ENCODE measurements at regions not wholly inside any gene's neighbourhood (a gene's known extent, or its start where the extent isn't known, plus 50 kb on each side); places are given as distances from the start of the nearest gene placed in this dataset.

GRCh38 chr2:103902347-103902746, 951.6 kb upstream of the POU3F3 start:
- intact Hi-C loops (cut with DNase I), result no loop called here

GRCh38 chr2:103921161-103921560, 932.8 kb upstream of the POU3F3 start:
- intact Hi-C loops (cut with DNase I), result no loop called here

More at GRCh38 chr2:103902347-103902746, 951.6 kb upstream of the POU3F3 start:
- DNase-seq, result no peak

GRCh38 chr2:103942199-103942598, 911.7 kb upstream of the POU3F3 start:
- intact Hi-C loops (cut with DNase I), result no loop called here
- no peak for DNase-seq

More at GRCh38 chr2:103921161-103921560, 932.8 kb upstream of the POU3F3 start:
- no peak for DNase-seq

GRCh38 chr2:103945083-103945482, 908.8 kb upstream of the POU3F3 start:
- no peak for DNase-seq
- intact Hi-C loops (cut with DNase I), result no loop called here

- peak; percentile 45 to 96 (median 68) for DNase-seq
- intact Hi-C loops (cut with DNase I), result loop anchor here (10.0 kb wide), 1 partner anchor 915 kb away; no protein-coding TSS in a partner anchor
Measured at GRCh38 chr2:103959174-103960128, 894.5 kb upstream of the POU3F3 start.

GRCh38 chr2:103960129-103960513, 893.8 kb upstream of the POU3F3 start:
- intact Hi-C loops (cut with DNase I), result loop anchor here (10.0 kb wide), 1 partner anchor 915 kb away; no protein-coding TSS in a partner anchor
- no peak for DNase-seq

- DNase-seq, result no peak
- intact Hi-C loops (cut with DNase I), result loop anchor here (10.0 kb wide), 1 partner anchor 914 kb away; no protein-coding TSS in a partner anchor
Measured at GRCh38 chr2:103960951-103961350, 893.0 kb upstream of the POU3F3 start.

- intact Hi-C loops (cut with DNase I), result loop anchor here (10.0 kb wide), 1 partner anchor 913 kb away; no protein-coding TSS in a partner anchor
- no peak for DNase-seq
Measured at GRCh38 chr2:103961862-103962261, 892.1 kb upstream of the POU3F3 start.

- intact Hi-C loops (cut with DNase I), result loop anchor here (10.0 kb wide), 1 partner anchor 912 kb away; no protein-coding TSS in a partner anchor
- DNase-seq, result no peak
Measured at GRCh38 chr2:103962670-103963069, 891.2 kb upstream of the POU3F3 start.

- DNase-seq, result no peak
- intact Hi-C loops (cut with DNase I), result loop anchor here (10.0 kb wide), 1 partner anchor 912 kb away; no protein-coding TSS in a partner anchor
Measured at GRCh38 chr2:103963146-103963725, 890.7 kb upstream of the POU3F3 start.

GRCh38 chr2:103977241-103977640, 876.7 kb upstream of the POU3F3 start:
- DNase-seq, result no peak
- intact Hi-C loops (cut with DNase I), result no loop called here

- DNase-seq, result no peak
- intact Hi-C loops (cut with DNase I), result no loop called here
Measured at GRCh38 chr2:103977668-103978067, 876.2 kb upstream of the POU3F3 start.

GRCh38 chr2:103980401-103980800, 873.5 kb upstream of the POU3F3 start:
- intact Hi-C loops (cut with DNase I), result no loop called here
- DNase-seq, result no peak

- intact Hi-C loops (cut with DNase I), result no loop called here
- no peak for DNase-seq
Measured at GRCh38 chr2:103982691-103983090, 871.2 kb upstream of the POU3F3 start.

- intact Hi-C loops (cut with DNase I), result no loop called here
- no peak for DNase-seq
Measured at GRCh38 chr2:103986001-103986400, 867.9 kb upstream of the POU3F3 start.

- intact Hi-C loops (cut with DNase I), result no loop called here
- no peak for DNase-seq
Measured at GRCh38 chr2:103991591-103991990, 862.3 kb upstream of the POU3F3 start.

- no peak for DNase-seq
Measured at GRCh38 chr2:104004821-104005220, 849.1 kb upstream of the POU3F3 start.

GRCh38 chr2:104016801-104017200, 837.1 kb upstream of the POU3F3 start:
- intact Hi-C loops (cut with DNase I), result no loop called here
- no peak for DNase-seq

More at GRCh38 chr2:104004821-104005220, 849.1 kb upstream of the POU3F3 start:
- intact Hi-C loops (cut with DNase I), result no loop called here

GRCh38 chr2:104023306-104023705, 830.6 kb upstream of the POU3F3 start:
- intact Hi-C loops (cut with DNase I), result no loop called here
- DNase-seq, result no peak

GRCh38 chr2:104023765-104024164, 830.1 kb upstream of the POU3F3 start:
- DNase-seq, result no peak
- intact Hi-C loops (cut with DNase I), result no loop called here

- intact Hi-C loops (cut with DNase I), result no loop called here
- DNase-seq, result no peak
Measured at GRCh38 chr2:104025295-104025694, 828.6 kb upstream of the POU3F3 start.
